LNCaP clone FGC (cell line): ENCODE measurements at regions not wholly inside any gene's neighbourhood (a gene's known extent, or its start where the extent isn't known, plus 50 kb on each side); places are given as distances from the start of the nearest gene placed in this dataset.

Experiments used
- DNase-seq: peaks from one replicate; pipeline ENCODE4 v3.0.0-alpha.2; 2011; ENCODE audit warnings: low read depth
- H3K4me3 ChIP-seq: 2 replicates; pipeline ENCODE4 v1.5.1; 2011; ENCODE audit warnings: mild to moderate bottlenecking, low read depth, low read length, control low read depth
- CTCF ChIP-seq: IDR thresholded peaks from 2 replicates; pipeline ENCODE4 v1.5.1; 2012; ENCODE audit warnings: mild to moderate bottlenecking; ENCODE audit not compliant: control insufficient read depth, insufficient read depth; ENCODE audit errors: extremely low read depth

- no peak for TF ChIP-seq CTCF
- DNase-seq, result no peak
- no peak overlapping the region for H3K4me3 ChIP-seq
These were observed 267.6 kb upstream of the SLITRK6 start for GRCh38 chr13:86066611-86067365.

- TF ChIP-seq CTCF, result no peak
- no peak overlapping the region for H3K4me3 ChIP-seq
- DNase-seq, result no peak
These were observed 252.9 kb upstream of the SLITRK6 start for GRCh38 chr13:86052141-86052540.

GRCh38 chr13:86051134-86052103, 252.2 kb upstream of the SLITRK6 start:
- H3K4me3 ChIP-seq, result no peak overlapping the region
- DNase-seq, result peak; percentile 15
- no peak for TF ChIP-seq CTCF

- no peak for TF ChIP-seq CTCF
- no peak for DNase-seq
- H3K4me3 ChIP-seq, result no peak overlapping the region
These were observed 239.3 kb upstream of the SLITRK6 start for GRCh38 chr13:86038490-86038889.

GRCh38 chr13:86020351-86021002, 221.3 kb upstream of the SLITRK6 start:
- DNase-seq, result no peak
- no peak for TF ChIP-seq CTCF
- no peak overlapping the region for H3K4me3 ChIP-seq

GRCh38 chr13:86006317-86006716, 207.1 kb upstream of the SLITRK6 start:
- no peak for TF ChIP-seq CTCF
- DNase-seq, result no peak
- no peak overlapping the region for H3K4me3 ChIP-seq
